Adrenal gland (tissue), 9 donors: ENCODE measurements at regions not wholly inside any gene's neighbourhood (a gene's known extent, or its start where the extent isn't known, plus 50 kb on each side); places are given as distances from the start of the nearest gene placed in this dataset.
A peak's percentile ranks its signal among the peaks of the same experiment; 100 is the strongest.

Experiments used
- DNase-seq, 7 donors: peaks; one replicate each; pipeline ENCODE4 v3.0.0-alpha.2; 2019 to 2020
- H3K27ac ChIP-seq, 5 donors: fragments of 200-600 bp; sonication (generic) in 4 of 5; 1 replicate in 3 of 5; 2 replicates in 2 of 5; pipeline versions ENCODE4 v1.5.1 to v1.8.0; 2016 to 2020; ENCODE audit warnings: mild to moderate bottlenecking in 1 of 5
- H3K27me3 ChIP-seq: fragments of 200-600 bp; 2 replicates; pipeline ENCODE4 v1.8.0; 2021
- H3K36me3 ChIP-seq, 2 donors: fragments of 200-600 bp; replicated peaks in 1 of 2; 1 replicate in 1 of 2; 2 replicates in 1 of 2; pipeline versions ENCODE4 v1.5.1 to v1.8.0; 2018 to 2022
- H3K4me1 ChIP-seq, 2 donors: fragments of 200-600 bp; replicated peaks in 1 of 2; 1 replicate in 1 of 2; 2 replicates in 1 of 2; pipeline versions ENCODE4 v1.5.1 to v1.8.0; 2018 to 2021
- H3K4me3 ChIP-seq, 4 donors: fragments of 200-600 bp; sonication (generic) in 3 of 4; one replicate each; pipeline ENCODE4 v1.5.1; 2016 to 2018
- H3K9me3 ChIP-seq, 3 donors: fragments of 200-600 bp; sonication (generic) in 1 of 3; replicated peaks in 1 of 3; 1 replicate in 2 of 3; 2 replicates in 1 of 3; pipeline versions ENCODE4 v1.5.1 to v1.8.0; 2016 to 2021
- CTCF ChIP-seq, 6 experiments: fragments of 450-650 bp in 4 of 6; fragments of 200-600 bp in 2 of 6; sonication (generic) in 1 of 6; IDR thresholded peaks; 1 replicate in 5 of 6; 2 replicates in 1 of 6; pipeline versions ENCODE4 v1.5.1 to v1.8.0; 2016 to 2021; ENCODE audit warnings: antibody characterized with exemption in 6 of 6, mild to moderate bottlenecking in 2 of 6, moderate library complexity in 1 of 6
- POLR2A ChIP-seq, 2 donors: fragments of 450-650 bp; IDR thresholded peaks; one replicate each; pipeline ENCODE4 v1.6.1; 2017; ENCODE audit warnings: antibody characterized with exemption in 2 of 2, mild to moderate bottlenecking in 2 of 2, moderate library complexity in 1 of 2
- WGBS, 4 donors: extraction: QIAGEN DNeasy Blood & Tissue Kit in 2 of 4; methylation state at CpG; one replicate each; pipeline versions ENCODE4 v1.1.5 to v1.1.7; 2013 to 2017; 5-methylcytosine and 5-hydroxymethylcytosine counted together
- intact Hi-C, 2 donors: fragments of 100-400 bp; cut with DNase I; formaldehyde crosslinking; loops; one replicate each; pipeline versions ENCODE4 v1.14.1 to v1.15.0; 2022 to 2023
- donor health status: healthy with polysubstance abuse.
- donor health status: Bipolar disorder and iron deficiency.
- donor health status: DM: yes; HTN: yes; CAD: no.
- donor health status: DM: no; HTN: no; CAD: no.
- donor health status: DM: no; HTN: no; CAD: no.

- intact Hi-C loops: no loop called here
- no peak for DNase-seq
- TF ChIP-seq POLR2A (IDR thresholded peaks at IDR 0.05) (no peak), CTCF (IDR thresholded peaks at IDR 0.05) (no peak)
- Histone ChIP-seq H3K27ac (no peak overlapping the region), H3K4me3 (no peak overlapping the region), H3K4me1 (no peaks in the 10 kb centered on the region), H3K9me3 (no peaks in the 10 kb centered on the region), H3K27me3 (no peaks in the 10 kb centered on the region), H3K36me3 (no peaks in the 10 kb centered on the region)
- WGBS, 4 donors: 79 to 88% (median 80%) methylated on average over 6 of the region's 6 CpGs
Measured at GRCh38 chr10:64113375-64113774, 592.2 kb downstream of the REEP3 start.

GRCh38 chr10:64113792-64114191 lies 592.6 kb downstream of the REEP3 start:
- WGBS, 4 donors: 78 to 88% (median 80%) methylated on average over 3 of the region's 3 CpGs
- H3K36me3 ChIP-seq: no peaks in the 10 kb centered on the region
- TF ChIP-seq POLR2A (IDR thresholded peaks at IDR 0.05) (no peak), CTCF (IDR thresholded peaks at IDR 0.05) (no peak)
- no peak overlapping the region for H3K4me3 ChIP-seq
- no peak overlapping the region for H3K27ac ChIP-seq
- intact Hi-C loops: no loop called here
- DNase-seq: no peak
- no peaks in the 10 kb centered on the region for H3K9me3 ChIP-seq
- H3K4me1 ChIP-seq: no peaks in the 10 kb centered on the region
- no peaks in the 10 kb centered on the region for H3K27me3 ChIP-seq

- H3K27me3 ChIP-seq: no peaks in the 10 kb centered on the region
- H3K36me3 ChIP-seq: no peaks in the 10 kb centered on the region
- TF ChIP-seq POLR2A (IDR thresholded peaks at IDR 0.05) (no peak), CTCF (IDR thresholded peaks at IDR 0.05) (no peak)
- intact Hi-C loops: no loop called here
- no peak overlapping the region for H3K27ac ChIP-seq
- H3K4me1 ChIP-seq: no peaks in the 10 kb centered on the region
- DNase-seq: no peak
- no peaks in the 10 kb centered on the region for H3K9me3 ChIP-seq
- 55 to 76% (median 56%) methylated on average over 1 of the region's 1 CpG for WGBS, 4 donors
- no peak overlapping the region for H3K4me3 ChIP-seq
Measured at GRCh38 chr10:64115471-64115870, 594.3 kb downstream of the REEP3 start.

- DNase-seq: peak; percentile 17 to 54 (median 26)
- WGBS, 4 donors: 59 to 71% (median 63%) methylated on average over 4 of the region's 4 CpGs
- intact Hi-C loops: no loop called here
Measured at GRCh38 chr10:64115908-64116643, 594.9 kb downstream of the REEP3 start.

More at GRCh38 chr10:64115908-64116643, 594.9 kb downstream of the REEP3 start:
- H3K4me1 ChIP-seq: no peaks in the 10 kb centered on the region
- TF ChIP-seq POLR2A (IDR thresholded peaks at IDR 0.05): no peak
- TF ChIP-seq CTCF (IDR thresholded peaks at IDR 0.05): peak in 5 of 6 experiments; percentile 26 to 51 (median 41)
- no peaks in the 10 kb centered on the region for H3K36me3 ChIP-seq
- no peak overlapping the region for H3K27ac ChIP-seq
- H3K27me3 ChIP-seq: no peaks in the 10 kb centered on the region
- H3K4me3 ChIP-seq: no peak overlapping the region
- H3K9me3 ChIP-seq: no peaks in the 10 kb centered on the region
